Activated CD4-positive, alpha-beta T cell treated with anti-CD3 and anti-CD28 coated beads for 36 hours (primary cell): ENCODE measurements at regions not wholly inside any gene's neighbourhood (a gene's known extent, or its start where the extent isn't known, plus 50 kb on each side); places are given as distances from the start of the nearest gene placed in this dataset.

ENCODE experiments used
- ATAC-seq: fragments of 200-7000 bp; cut with Tn5 transposase; one replicate; pipeline ENCODE4 v1.10.0; 2021; ENCODE audit warnings: mild to moderate bottlenecking, moderate library complexity
- CTCF ChIA-PET: fragments of 350-600 bp; sonication (Branson Sonifier 250); formaldehyde crosslinking; loops from one replicate; lab custom pipeline; 2021; ENCODE audit warnings: antibody characterized with exemption; lab: Charles Lee
- POLR2A ChIA-PET: fragments of 350-600 bp; sonication (Branson Sonifier 250); formaldehyde crosslinking; loops from one replicate; lab custom pipeline; 2021; ENCODE audit warnings: antibody characterized with exemption, inconsistent platforms; lab: Charles Lee
- DNase-seq: peaks from one replicate; pipeline ENCODE4 v3.0.0-alpha.2; 2020
- H3K27ac Mint-ChIP-seq: one replicate; pipeline ENCODE4 v1.8.0; 2021; ENCODE audit warnings: mixed read lengths
- H3K27me3 Mint-ChIP-seq: one replicate; pipeline ENCODE4 v1.8.0; 2021; ENCODE audit warnings: mixed read lengths
- H3K36me3 Mint-ChIP-seq: one replicate; pipeline ENCODE4 v1.8.0; 2021; ENCODE audit warnings: low read depth, mixed read lengths
- H3K4me1 Mint-ChIP-seq: one replicate; pipeline ENCODE4 v1.8.0; 2021; ENCODE audit warnings: mixed read lengths
- H3K4me3 Mint-ChIP-seq: one replicate; pipeline ENCODE4 v1.8.0; 2021; ENCODE audit warnings: mild to moderate bottlenecking, moderate library complexity, mixed read lengths
- H3K9me3 Mint-ChIP-seq: one replicate; pipeline ENCODE4 v1.8.0; 2021; ENCODE audit warnings: low read depth, mixed read lengths
- intact Hi-C, 2 experiments: fragments of 100-400 bp; cut with DNase I in 1 of 2; cut with micrococcal nuclease in 1 of 2; formaldehyde crosslinking; loops; one replicate each; pipeline versions ENCODE4 v1.14.2 to v1.15.1; 2022 to 2024; cut with DNase I, micrococcal nuclease

- no peaks in the 10 kb centered on the region for H3K27me3 Mint-ChIP-seq
- no peak overlapping the region for H3K27ac Mint-ChIP-seq
- H3K9me3 Mint-ChIP-seq = peaks cover 5% of the 10 kb centered on the region
- intact Hi-C loops = no loop called here
- ChIA-PET CTCF (no interaction called here), POLR2A (no interaction called here)
- no peak for DNase-seq
- H3K36me3 Mint-ChIP-seq = no peaks in the 10 kb centered on the region
- no peak for ATAC-seq
- H3K4me3 Mint-ChIP-seq = no peak overlapping the region
- H3K4me1 Mint-ChIP-seq = no peaks in the 10 kb centered on the region
Observed at GRCh38 chr1:72526926-72527325, 244.6 kb upstream of the NEGR1 start.

GRCh38 chr1:72524021-72524420 lies 241.7 kb upstream of the NEGR1 start:
- Mint-ChIP-seq H3K9me3 (no peaks in the 10 kb centered on the region), H3K4me1 (no peaks in the 10 kb centered on the region), H3K4me3 (no peak overlapping the region), H3K27ac (no peak overlapping the region), H3K27me3 (no peaks in the 10 kb centered on the region), H3K36me3 (no peaks in the 10 kb centered on the region)
- DNase-seq (no peak), ATAC-seq (no peak)
- ChIA-PET POLR2A (no interaction called here), CTCF (no interaction called here)
- intact Hi-C loops = no loop called here

GRCh38 chr1:72521659-72522058 lies 239.3 kb upstream of the NEGR1 start:
- no peak for ATAC-seq
- ChIA-PET POLR2A (no interaction called here), CTCF (no interaction called here)
- Mint-ChIP-seq H3K4me3 (no peak overlapping the region), H3K27ac (no peak overlapping the region), H3K36me3 (no peaks in the 10 kb centered on the region), H3K27me3 (no peaks in the 10 kb centered on the region), H3K9me3 (no peaks in the 10 kb centered on the region), H3K4me1 (no peaks in the 10 kb centered on the region)
- intact Hi-C loops = no loop called here
- no peak for DNase-seq

- ATAC-seq (no peak), DNase-seq (no peak)
- Mint-ChIP-seq H3K27ac (no peak overlapping the region), H3K4me1 (no peaks in the 10 kb centered on the region), H3K36me3 (no peaks in the 10 kb centered on the region), H3K4me3 (no peak overlapping the region), H3K27me3 (no peaks in the 10 kb centered on the region), H3K9me3 (no peaks in the 10 kb centered on the region)
- intact Hi-C loops = no loop called here
- POLR2A ChIA-PET = no interaction called here
- CTCF ChIA-PET = no interaction called here
Observed at GRCh38 chr1:72516826-72517225, 234.5 kb upstream of the NEGR1 start.

GRCh38 chr1:72516264-72516663 lies 233.9 kb upstream of the NEGR1 start:
- intact Hi-C loops = no loop called here
- CTCF ChIA-PET = no interaction called here
- no peaks in the 10 kb centered on the region for H3K4me1 Mint-ChIP-seq
- H3K36me3 Mint-ChIP-seq = no peaks in the 10 kb centered on the region
- DNase-seq (no peak), ATAC-seq (no peak)
- H3K27ac Mint-ChIP-seq = no peak overlapping the region
- no peaks in the 10 kb centered on the region for H3K27me3 Mint-ChIP-seq
- POLR2A ChIA-PET = no interaction called here
- H3K9me3 Mint-ChIP-seq = no peaks in the 10 kb centered on the region
- H3K4me3 Mint-ChIP-seq = no peak overlapping the region

- ChIA-PET CTCF (no interaction called here), POLR2A (no interaction called here)
- Mint-ChIP-seq H3K4me1 (no peaks in the 10 kb centered on the region), H3K27me3 (no peaks in the 10 kb centered on the region), H3K36me3 (no peaks in the 10 kb centered on the region), H3K4me3 (no peak overlapping the region), H3K27ac (no peak overlapping the region), H3K9me3 (peaks cover 3% of the 10 kb centered on the region)
- no peak for ATAC-seq
- intact Hi-C loops = no loop called here
- no peak for DNase-seq
Observed at GRCh38 chr1:72498371-72498770, 216.0 kb upstream of the NEGR1 start.

GRCh38 chr1:72489801-72490200 lies 207.5 kb upstream of the NEGR1 start:
- Mint-ChIP-seq H3K27ac (no peak overlapping the region), H3K27me3 (no peaks in the 10 kb centered on the region), H3K4me1 (no peaks in the 10 kb centered on the region), H3K4me3 (no peak overlapping the region), H3K36me3 (no peaks in the 10 kb centered on the region), H3K9me3 (peaks cover 3% of the 10 kb centered on the region)
- ATAC-seq (no peak), DNase-seq (no peak)
- CTCF ChIA-PET = no interaction called here
- intact Hi-C loops = no loop called here
- POLR2A ChIA-PET = no interaction called here

GRCh38 chr1:72485801-72486200 lies 203.5 kb upstream of the NEGR1 start:
- POLR2A ChIA-PET = no interaction called here
- Mint-ChIP-seq H3K27me3 (no peaks in the 10 kb centered on the region), H3K36me3 (no peaks in the 10 kb centered on the region), H3K4me1 (peaks cover 5% of the 10 kb centered on the region), H3K27ac (no peak overlapping the region), H3K9me3 (peaks cover under 1% of the 10 kb centered on the region), H3K4me3 (no peak overlapping the region)
- CTCF ChIA-PET = no interaction called here
- intact Hi-C loops = no loop called here
- DNase-seq (no peak), ATAC-seq (no peak)

GRCh38 chr1:72483846-72484357 lies 201.6 kb upstream of the NEGR1 start:
- peaks cover 5% of the 10 kb centered on the region for H3K4me1 Mint-ChIP-seq

GRCh38 chr1:72482736-72483413 lies 200.5 kb upstream of the NEGR1 start:
- ChIA-PET POLR2A (no interaction called here), CTCF (no interaction called here)
- Mint-ChIP-seq H3K4me1 (peaks cover 5% of the 10 kb centered on the region), H3K4me3 (no peak overlapping the region), H3K27me3 (no peaks in the 10 kb centered on the region), H3K36me3 (no peaks in the 10 kb centered on the region), H3K27ac (no peak overlapping the region), H3K9me3 (peaks cover 7% of the 10 kb centered on the region)
- DNase-seq (no peak), ATAC-seq (no peak)
- intact Hi-C loops = no loop called here

More at GRCh38 chr1:72483846-72484357, 201.6 kb upstream of the NEGR1 start:
- H3K36me3 Mint-ChIP-seq = no peaks in the 10 kb centered on the region
- ChIA-PET POLR2A (no interaction called here), CTCF (no interaction called here)
- H3K9me3 Mint-ChIP-seq = peaks cover 6% of the 10 kb centered on the region
- no peak overlapping the region for H3K27ac Mint-ChIP-seq
- DNase-seq = no peak
- H3K27me3 Mint-ChIP-seq = no peaks in the 10 kb centered on the region
- H3K4me3 Mint-ChIP-seq = no peak overlapping the region
- no peak for ATAC-seq
- intact Hi-C loops = no loop called here

GRCh38 chr1:72481420-72481970 lies 199.2 kb upstream of the NEGR1 start:
- CTCF ChIA-PET = no interaction called here
- no peak for ATAC-seq
- DNase-seq = no peak
- POLR2A ChIA-PET = no interaction called here
- Mint-ChIP-seq H3K4me3 (no peak overlapping the region), H3K4me1 (peaks cover 5% of the 10 kb centered on the region), H3K27me3 (no peaks in the 10 kb centered on the region), H3K9me3 (peaks cover 7% of the 10 kb centered on the region), H3K36me3 (no peaks in the 10 kb centered on the region), H3K27ac (no peak overlapping the region)
- intact Hi-C loops = no loop called here

GRCh38 chr1:72466376-72466775 lies 184.0 kb upstream of the NEGR1 start:
- POLR2A ChIA-PET = no interaction called here
- Mint-ChIP-seq H3K9me3 (peaks cover 2% of the 10 kb centered on the region), H3K4me1 (no peaks in the 10 kb centered on the region), H3K27ac (no peak overlapping the region), H3K36me3 (no peaks in the 10 kb centered on the region), H3K4me3 (no peak overlapping the region), H3K27me3 (no peaks in the 10 kb centered on the region)
- intact Hi-C loops = no loop called here
- DNase-seq (no peak), ATAC-seq (no peak)
- CTCF ChIA-PET = no interaction called here
